HepG2 (cell line): ENCODE measurements at regions not wholly inside any gene's neighbourhood (a gene's known extent, or its start where the extent isn't known, plus 50 kb on each side); places are given as distances from the start of the nearest gene placed in this dataset.

ENCODE experiments used
- ATAC-seq: fragments of 200-7000 bp; cut with Tn5 transposase; 3 replicates; pipeline ENCODE4 v1.9.1; 2020; ENCODE audit warnings: mild to moderate bottlenecking, moderate library complexity
- BruUV-seq: library from RNA; stranded (reverse); fragments of 400-500 nt; replicated peaks from 2 replicates; lab custom pipeline; 2021; lab: Mats Ljungman, UMichigan
- CTCF ChIA-PET: fragments of 300-600 bp; formaldehyde crosslinking; extraction: SDS; loops from one replicate; lab custom pipeline; 2021; ENCODE audit warnings: low total read pairs, inconsistent platforms, low intra/inter-chr PET ratio; lab: Yijun Ruan, JAX
- POLR2A ChIA-PET: fragments of 350-600 bp; sonication (Branson Sonifier 250); formaldehyde crosslinking; loops from one replicate; lab custom pipeline; 2020; ENCODE audit warnings: antibody characterized with exemption, inconsistent platforms; lab: Yijun Ruan, JAX
- DNase-seq: peaks from one replicate; pipeline ENCODE4 v3.0.0-alpha.2; 2015; ENCODE audit warnings: low spot score
- FAIRE-seq: peaks from 3 replicates; lab custom pipeline; 2011; peaks lifted over from hg19 to GRCh38; lab: Jason Lieb, UNC
- H2AFZ ChIP-seq: one replicate; pipeline ENCODE4 v1.6.1; 2011; ENCODE audit warnings: low read length, inconsistent platforms
- H3K27ac ChIP-seq: fragments of 300-600 bp; 3 replicates; pipeline ENCODE4 v1.8.0; 2011; ENCODE audit warnings: mixed run types, mild to moderate bottlenecking, mixed read lengths, low read length, inconsistent platforms; ENCODE audit not compliant: insufficient read depth; ENCODE audit errors: extremely low read length
- H3K27me3 ChIP-seq, 2 experiments: fragments of 200-600 bp in 1 of 2; 2 replicates in 1 of 2; 3 replicates in 1 of 2; pipeline versions ENCODE4 v1.6.0 to v1.8.0; 2011; ENCODE audit warnings: low read length in 2 of 2, mild to moderate bottlenecking in 2 of 2, moderate library complexity in 2 of 2, inconsistent platforms in 1 of 2; ENCODE audit not compliant: insufficient read depth in 2 of 2, control insufficient read depth in 1 of 2
- H3K36me3 ChIP-seq, 2 experiments: fragments of 200-600 bp in 1 of 2; replicated peaks in 1 of 2; 2 replicates in 1 of 2; 3 replicates in 1 of 2; pipeline versions ENCODE4 v1.5.1 to v1.8.0; 2011; ENCODE audit warnings: low read length in 2 of 2, inconsistent platforms in 1 of 2; ENCODE audit not compliant: insufficient read depth in 2 of 2, control insufficient read depth in 1 of 2
- H3K4me1 ChIP-seq: 2 replicates; pipeline ENCODE4 v1.5.1; 2012; ENCODE audit warnings: low read length, inconsistent platforms; ENCODE audit not compliant: insufficient read depth
- H3K4me2 ChIP-seq: 2 replicates; pipeline ENCODE4 v1.6.0; 2011; ENCODE audit warnings: low read depth, low read length, inconsistent platforms
- H3K4me3 ChIP-seq, 3 experiments: fragments of 200-600 bp in 1 of 3; sonication (generic), shearing (Covaris generic) in 1 of 3; replicated peaks in 1 of 3; 2 replicates each; pipeline ENCODE4 v1.5.1; 2011 to 2016; ENCODE audit warnings: low read length in 3 of 3, inconsistent platforms in 2 of 3, low read depth in 2 of 3, mild to moderate bottlenecking in 2 of 3, control low read depth in 1 of 3, mixed read lengths in 1 of 3; ENCODE audit not compliant: insufficient read depth in 1 of 3
- H3K79me2 ChIP-seq: one replicate; pipeline ENCODE4 v1.6.1; 2011; ENCODE audit warnings: low read length, inconsistent platforms; ENCODE audit not compliant: insufficient read depth
- H3K9ac ChIP-seq: 2 replicates; pipeline ENCODE4 v1.6.0; 2011; ENCODE audit warnings: mild to moderate bottlenecking, low read depth, low read length, inconsistent platforms; ENCODE audit not compliant: insufficient read depth
- H3K9me3 ChIP-seq: 2 replicates; pipeline ENCODE4 v1.5.1; 2012; ENCODE audit warnings: mild to moderate bottlenecking, low read length
- H4K20me1 ChIP-seq: 2 replicates; pipeline ENCODE4 v1.6.0; 2011; ENCODE audit warnings: inconsistent platforms, mild to moderate bottlenecking, low read length, moderate library complexity; ENCODE audit not compliant: insufficient read depth
- ATF1 ChIP-seq: IDR thresholded peaks from 2 replicates; pipeline ENCODE4 v1.6.1; 2016; ENCODE audit warnings: mild to moderate bottlenecking, control low read depth
- EHMT2 ChIP-seq: fragments of 200-600 bp; sonication (generic); IDR thresholded peaks from 2 replicates; pipeline ENCODE4 v1.7.0; 2017; ENCODE audit warnings: antibody characterized with exemption, low read depth, low read length, borderline replicate concordance
- KAT7 ChIP-seq: IDR thresholded peaks from 2 replicates; pipeline ENCODE4 v1.6.1; 2018; ENCODE audit warnings: borderline replicate concordance, missing compliant biosample characterization
- MAZ ChIP-seq, 2 experiments: sonication (generic) in 1 of 2; formaldehyde crosslinking in 1 of 2; IDR thresholded peaks; 2 replicates each; pipeline versions ENCODE4 v1.5.0 to v1.6.1; 2012 to 2020; ENCODE audit warnings: low read depth in 2 of 2, mild to moderate bottlenecking in 2 of 2, borderline replicate concordance in 1 of 2, improper control_type of control experiment in 1 of 2, low read length in 1 of 2, missing genetic modification reagents in 1 of 2, moderate library complexity in 1 of 2
- MEIS1 ChIP-seq: sonication (generic); formaldehyde crosslinking; IDR thresholded peaks from 2 replicates; pipeline ENCODE4 v1.9.0; 2021; ENCODE audit warnings: mild to moderate bottlenecking, missing genetic modification reagents, moderate library complexity, borderline replicate concordance
- NAIF1 ChIP-seq: sonication (generic); formaldehyde crosslinking; IDR thresholded peaks from 2 replicates; pipeline ENCODE4 v1.5.0; 2020; ENCODE audit warnings: mild to moderate bottlenecking, missing genetic modification reagents, borderline replicate concordance
- POLR2G ChIP-seq: fragments of 200-400 bp; formaldehyde crosslinking; IDR thresholded peaks from 2 replicates; pipeline ENCODE4 v1.6.1; 2018; ENCODE audit warnings: mild to moderate bottlenecking, low read depth, low read length, moderate library complexity
- RFXAP ChIP-seq: sonication (generic); formaldehyde crosslinking; IDR thresholded peaks from 2 replicates; pipeline ENCODE4 v1.4.0; 2020; ENCODE audit warnings: missing genetic modification reagents, borderline replicate concordance
- YY1 ChIP-seq: IDR thresholded peaks from 2 replicates; pipeline ENCODE4 v1.6.1; 2011; ENCODE audit warnings: low read length, low read depth, moderate library complexity, mild to moderate bottlenecking; ENCODE audit not compliant: insufficient read depth, insufficient replicate concordance
- ZNF317 ChIP-seq: sonication (generic); formaldehyde crosslinking; IDR thresholded peaks from 2 replicates; pipeline ENCODE4 v1.5.0; 2020; ENCODE audit warnings: mild to moderate bottlenecking, missing genetic modification reagents
- ZNF577 ChIP-seq: sonication (generic); formaldehyde crosslinking; IDR thresholded peaks from 2 replicates; pipeline ENCODE4 v1.4.0; 2020; ENCODE audit warnings: mild to moderate bottlenecking, low read depth, missing genetic modification reagents, borderline replicate concordance
- ZNF7 ChIP-seq: IDR thresholded peaks from 2 replicates; pipeline ENCODE4 v1.6.1; 2016; ENCODE audit warnings: missing biosample characterization, missing genetic modification reagents
- ZNF737 ChIP-seq: sonication (generic); formaldehyde crosslinking; IDR thresholded peaks from 2 replicates; pipeline ENCODE4 v1.5.0; 2020; ENCODE audit warnings: missing genetic modification reagents, mild to moderate bottlenecking, borderline replicate concordance
- WGBS: methylation state at CpG from one replicate; pipeline ENCODE4 v1.1.6; 2017; ENCODE audit warnings: low lambda C conversion rate; 5-methylcytosine and 5-hydroxymethylcytosine counted together
- in situ Hi-C: cut with HindIII; loops from 2 replicates; pipeline ENCODE4 v1.10.0; 2017; ENCODE audit warnings: low pct_unique_long_range_greater_than_20kb; ENCODE audit not compliant: extremely low pct_ligation_motif_present
- intact Hi-C: fragments of 100-400 bp; cut with micrococcal nuclease; formaldehyde crosslinking; loops from one replicate; pipeline ENCODE4 v1.10.0; 2022; ENCODE audit not compliant: unreplicated experiment
- TF ChIP-seq, protein P1 (sequence below): sonication (generic); formaldehyde crosslinking; IDR thresholded peaks from 2 replicates; pipeline ENCODE4 v1.5.0; 2020; ENCODE audit warnings: missing genetic modification reagents, mild to moderate bottlenecking, borderline replicate concordance
- TF ChIP-seq, protein P2 (sequence below): sonication (generic); formaldehyde crosslinking; IDR thresholded peaks from 2 replicates; pipeline ENCODE4 v1.4.0; 2020; ENCODE audit warnings: missing genetic modification reagents, borderline replicate concordance

- in situ Hi-C loops, result no loop called here
- H3K27me3 ChIP-seq, result no peaks in the 10 kb centered on the region
- no peak overlapping the region for H3K27ac ChIP-seq
- FAIRE-seq, result no peak
- no peaks in the 10 kb centered on the region for H3K4me1 ChIP-seq
- no peaks in the 10 kb centered on the region for H4K20me1 ChIP-seq
- no TSS peak for BruUV-seq
- no peak overlapping the region for H3K4me2 ChIP-seq
- TF ChIP-seq NAIF1 (CRISPR knock-in tag) (no peak), ZNF317 (no peak), MEIS1 (no peak), RFXAP (CRISPR knock-in tag) (no peak), ZNF7 (CRISPR knock-in tag) (no peak), ATF1 (CRISPR knock-in tag) (no peak), YY1 (no peak), EHMT2 (no peak), MAZ (IDR thresholded peaks at IDR 0.05; ENCODE audit: borderline replicate concordance, low read depth, low read length) (no peak), MAZ (CRISPR knock-in tag; IDR thresholded peaks at IDR 0.05; ENCODE audit: low read depth) (no peak), ZNF737 (CRISPR knock-in tag) (no peak), POLR2G (no peak), KAT7 (CRISPR knock-in tag) (no peak), ZNF577 (CRISPR knock-in tag) (no peak)
- TF ChIP-seq, protein P1, sequence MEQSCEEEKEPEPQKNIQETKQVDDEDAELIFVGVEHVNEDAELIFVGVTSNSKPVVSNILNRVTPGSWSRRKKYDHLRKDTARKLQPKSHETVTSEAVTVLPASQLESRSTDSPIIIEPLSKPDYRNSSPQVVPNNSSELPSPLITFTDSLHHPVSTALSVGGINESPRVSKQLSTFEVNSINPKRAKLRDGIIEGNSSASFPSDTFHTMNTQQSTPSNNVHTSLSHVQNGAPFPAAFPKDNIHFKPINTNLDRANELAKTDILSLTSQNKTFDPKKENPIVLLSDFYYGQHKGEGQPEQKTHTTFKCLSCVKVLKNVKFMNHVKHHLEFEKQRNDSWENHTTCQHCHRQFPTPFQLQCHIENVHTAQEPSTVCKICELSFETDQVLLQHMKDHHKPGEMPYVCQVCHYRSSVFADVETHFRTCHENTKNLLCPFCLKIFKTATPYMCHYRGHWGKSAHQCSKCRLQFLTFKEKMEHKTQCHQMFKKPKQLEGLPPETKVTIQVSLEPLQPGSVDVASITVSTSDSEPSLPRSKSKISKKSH (CRISPR knock-in tag), result no peak
- TF ChIP-seq, protein P2, sequence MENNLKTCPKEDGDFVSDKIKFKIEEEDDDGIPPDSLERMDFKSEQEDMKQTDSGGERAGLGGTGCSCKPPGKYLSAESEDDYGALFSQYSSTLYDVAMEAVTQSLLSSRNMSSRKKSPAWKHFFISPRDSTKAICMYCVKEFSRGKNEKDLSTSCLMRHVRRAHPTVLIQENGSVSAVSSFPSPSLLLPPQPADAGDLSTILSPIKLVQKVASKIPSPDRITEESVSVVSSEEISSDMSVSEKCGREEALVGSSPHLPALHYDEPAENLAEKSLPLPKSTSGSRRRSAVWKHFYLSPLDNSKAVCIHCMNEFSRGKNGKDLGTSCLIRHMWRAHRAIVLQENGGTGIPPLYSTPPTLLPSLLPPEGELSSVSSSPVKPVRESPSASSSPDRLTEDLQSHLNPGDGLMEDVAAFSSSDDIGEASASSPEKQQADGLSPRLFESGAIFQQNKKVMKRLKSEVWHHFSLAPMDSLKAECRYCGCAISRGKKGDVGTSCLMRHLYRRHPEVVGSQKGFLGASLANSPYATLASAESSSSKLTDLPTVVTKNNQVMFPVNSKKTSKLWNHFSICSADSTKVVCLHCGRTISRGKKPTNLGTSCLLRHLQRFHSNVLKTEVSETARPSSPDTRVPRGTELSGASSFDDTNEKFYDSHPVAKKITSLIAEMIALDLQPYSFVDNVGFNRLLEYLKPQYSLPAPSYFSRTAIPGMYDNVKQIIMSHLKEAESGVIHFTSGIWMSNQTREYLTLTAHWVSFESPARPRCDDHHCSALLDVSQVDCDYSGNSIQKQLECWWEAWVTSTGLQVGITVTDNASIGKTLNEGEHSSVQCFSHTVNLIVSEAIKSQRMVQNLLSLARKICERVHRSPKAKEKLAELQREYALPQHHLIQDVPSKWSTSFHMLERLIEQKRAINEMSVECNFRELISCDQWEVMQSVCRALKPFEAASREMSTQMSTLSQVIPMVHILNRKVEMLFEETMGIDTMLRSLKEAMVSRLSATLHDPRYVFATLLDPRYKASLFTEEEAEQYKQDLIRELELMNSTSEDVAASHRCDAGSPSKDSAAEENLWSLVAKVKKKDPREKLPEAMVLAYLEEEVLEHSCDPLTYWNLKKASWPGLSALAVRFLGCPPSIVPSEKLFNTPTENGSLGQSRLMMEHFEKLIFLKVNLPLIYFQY (CRISPR knock-in tag), result no peak
- ChIA-PET CTCF (no interaction called here), POLR2A (no interaction called here)
- intact Hi-C loops, result no loop called here
- DNase-seq, result no peak
- H3K79me2 ChIP-seq, result no peaks in the 10 kb centered on the region
- no peak overlapping the region for H3K4me3 ChIP-seq
- H3K36me3 ChIP-seq, result no peaks in the 10 kb centered on the region
- no peak overlapping the region for H2AFZ ChIP-seq
- H3K9me3 ChIP-seq, result no peaks in the 10 kb centered on the region
- no peak overlapping the region for H3K9ac ChIP-seq
- no peak for ATAC-seq
- 20% methylated on average over 9 of the region's 9 CpGs for whole genome bisulfite sequencing
Measured at GRCh38 chr18:73274812-73275621, 407.2 kb upstream of the NETO1 start.
